Natural killer cell (primary cell): ENCODE measurements at regions not wholly inside any gene's neighbourhood (a gene's known extent, or its start where the extent isn't known, plus 50 kb on each side); places are given as distances from the start of the nearest gene placed in this dataset.

Source experiments
- ATAC-seq, 3 donors: fragments of 150-1000 bp in 2 of 3; fragments of 200-7000 bp in 1 of 3; cut with Tn5 transposase; 1 replicate in 1 of 3; 2 replicates in 2 of 3; pipeline ENCODE4 v1.10.0; 2021; ENCODE audit warnings: mild to moderate bottlenecking in 2 of 3, moderate library complexity in 2 of 3
- DNase-seq, 2 donors: peaks; one replicate each; pipeline versions ENCODE4 v3.0.0 to v3.0.0-alpha.2; 2013 to 2021; ENCODE audit warnings: mixed read lengths in 1 of 2
- H3K27ac ChIP-seq: one replicate; pipeline ENCODE4 v1.5.1; 2013; ENCODE audit warnings: mild to moderate bottlenecking, low read length
- H3K27me3 ChIP-seq: one replicate; pipeline ENCODE4 v1.6.1; 2013; ENCODE audit warnings: low read length; ENCODE audit not compliant: control insufficient read depth, insufficient read depth
- H3K36me3 ChIP-seq: one replicate; pipeline ENCODE4 v1.6.1; 2013; ENCODE audit warnings: low read length; ENCODE audit not compliant: control insufficient read depth, insufficient read depth
- H3K4me1 ChIP-seq: one replicate; pipeline ENCODE4 v1.6.1; 2013; ENCODE audit warnings: low read length; ENCODE audit not compliant: control insufficient read depth, insufficient read depth
- H3K4me3 ChIP-seq: one replicate; pipeline ENCODE4 v1.5.1; 2013; ENCODE audit warnings: low read length
- H3K9me3 ChIP-seq: one replicate; pipeline ENCODE4 v1.6.1; 2013; ENCODE audit warnings: low read length; ENCODE audit not compliant: control insufficient read depth, insufficient read depth
- H3K27ac Mint-ChIP-seq, 2 donors: one replicate each; pipeline ENCODE4 v1.8.0; 2022; ENCODE audit warnings: mild to moderate bottlenecking in 2 of 2, mixed read lengths in 2 of 2, moderate library complexity in 1 of 2
- H3K27me3 Mint-ChIP-seq, 2 donors: one replicate each; pipeline ENCODE4 v1.8.0; 2022; ENCODE audit warnings: low read depth in 2 of 2, mixed read lengths in 2 of 2
- H3K36me3 Mint-ChIP-seq: one replicate; pipeline ENCODE4 v1.8.0; 2022; ENCODE audit warnings: mixed read lengths
- H3K4me1 Mint-ChIP-seq, 2 donors: one replicate each; pipeline ENCODE4 v1.8.0; 2022; ENCODE audit warnings: mixed read lengths in 2 of 2
- H3K4me3 Mint-ChIP-seq: one replicate; pipeline ENCODE4 v1.8.0; 2022; ENCODE audit warnings: mild to moderate bottlenecking, moderate library complexity, mixed read lengths
- H3K9me3 Mint-ChIP-seq, 2 donors: one replicate each; pipeline ENCODE4 v1.8.0; 2022; ENCODE audit warnings: mixed read lengths in 2 of 2
- WGBS: methylation state at CpG from one replicate; pipeline ENCODE4 v1.1.7; 2013; ENCODE audit warnings: missing lambda C conversion rate; ENCODE audit not compliant: insufficient coverage; 5-methylcytosine and 5-hydroxymethylcytosine counted together
- intact Hi-C: fragments of 100-400 bp; cut with micrococcal nuclease; formaldehyde crosslinking; loops from one replicate; pipeline ENCODE4 v1.14.2; 2022
- TF ChIP-seq, protein P1 (sequence below): fragments of 200-600 bp; IDR thresholded peaks from one replicate; pipeline ENCODE4 v1.8.0; 2022; ENCODE audit warnings: antibody characterized with exemption

DNA sequence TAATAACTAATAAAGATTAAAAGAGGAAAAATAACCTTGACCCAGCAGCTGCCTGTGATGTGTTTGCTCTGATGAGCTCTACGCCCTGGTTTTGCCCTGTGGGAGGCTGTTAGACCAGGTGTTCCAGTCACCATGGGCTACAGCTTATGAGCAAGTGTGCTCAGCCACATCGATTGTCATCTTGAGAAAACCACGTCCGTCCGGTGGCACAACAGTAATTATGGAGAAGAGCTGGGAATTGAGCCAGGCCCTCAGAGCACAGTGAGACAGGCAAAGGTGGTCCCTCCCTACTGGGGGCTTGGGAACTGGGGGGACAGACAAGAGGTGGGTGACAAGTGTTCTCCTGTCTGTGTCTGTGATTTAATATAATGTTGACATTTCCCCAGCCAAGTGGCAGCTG lies 420.5 kb downstream of the MATN1 start:
- peaks cover 25 to 60% of the 10 kb centered on the region in 2 donors for H3K27me3 Mint-ChIP-seq
- peak in 1 of 2 donors; percentile 4 for DNase-seq

DNA sequence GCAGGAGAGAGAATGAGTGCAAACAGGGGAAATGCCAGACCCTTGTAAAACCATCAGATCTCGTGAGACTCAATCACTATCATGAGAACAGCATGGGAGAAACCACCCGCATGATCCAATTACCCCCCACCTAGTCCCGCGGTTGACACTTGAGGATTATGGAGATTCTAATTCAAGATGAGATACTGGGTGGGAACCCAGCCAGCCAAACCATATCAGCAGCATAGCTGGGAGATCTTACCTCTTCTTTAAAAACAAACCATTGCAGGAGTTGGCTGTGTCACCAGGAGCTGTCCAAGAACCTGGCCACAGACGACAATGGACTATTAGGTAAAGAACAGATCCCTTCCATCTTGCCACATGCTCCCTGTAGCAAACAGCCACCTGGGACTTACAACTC lies 422.7 kb downstream of the MATN1 start:
- Histone ChIP-seq H3K4me1 (no peaks in the 10 kb centered on the region), H3K4me3 (no peak overlapping the region), H3K36me3 (no peaks in the 10 kb centered on the region), H3K27ac (no peak overlapping the region), H3K27me3 (peaks cover 10% of the 10 kb centered on the region), H3K9me3 (no peaks in the 10 kb centered on the region)
- H3K4me3 Mint-ChIP-seq = no peak overlapping the region
- peaks cover 23 to 56% of the 10 kb centered on the region in 2 donors for H3K27me3 Mint-ChIP-seq
- no peaks in the 10 kb centered on the region for H3K36me3 Mint-ChIP-seq
- no peak overlapping the region for H3K27ac Mint-ChIP-seq
- H3K9me3 Mint-ChIP-seq = no peaks in the 10 kb centered on the region
- intact Hi-C loops = no loop called here
- ATAC-seq (no peak), DNase-seq (no peak)
- TF ChIP-seq, protein P1, sequence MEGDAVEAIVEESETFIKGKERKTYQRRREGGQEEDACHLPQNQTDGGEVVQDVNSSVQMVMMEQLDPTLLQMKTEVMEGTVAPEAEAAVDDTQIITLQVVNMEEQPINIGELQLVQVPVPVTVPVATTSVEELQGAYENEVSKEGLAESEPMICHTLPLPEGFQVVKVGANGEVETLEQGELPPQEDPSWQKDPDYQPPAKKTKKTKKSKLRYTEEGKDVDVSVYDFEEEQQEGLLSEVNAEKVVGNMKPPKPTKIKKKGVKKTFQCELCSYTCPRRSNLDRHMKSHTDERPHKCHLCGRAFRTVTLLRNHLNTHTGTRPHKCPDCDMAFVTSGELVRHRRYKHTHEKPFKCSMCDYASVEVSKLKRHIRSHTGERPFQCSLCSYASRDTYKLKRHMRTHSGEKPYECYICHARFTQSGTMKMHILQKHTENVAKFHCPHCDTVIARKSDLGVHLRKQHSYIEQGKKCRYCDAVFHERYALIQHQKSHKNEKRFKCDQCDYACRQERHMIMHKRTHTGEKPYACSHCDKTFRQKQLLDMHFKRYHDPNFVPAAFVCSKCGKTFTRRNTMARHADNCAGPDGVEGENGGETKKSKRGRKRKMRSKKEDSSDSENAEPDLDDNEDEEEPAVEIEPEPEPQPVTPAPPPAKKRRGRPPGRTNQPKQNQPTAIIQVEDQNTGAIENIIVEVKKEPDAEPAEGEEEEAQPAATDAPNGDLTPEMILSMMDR = no peak
- no peaks in the 10 kb centered on the region for H3K4me1 Mint-ChIP-seq
- WGBS = 84% methylated on average over 5 of the region's 5 CpGs

More for the DNA sequence above, 420.5 kb downstream of the MATN1 start:
- TF ChIP-seq, protein P1 = no peak
- intact Hi-C loops = no loop called here
- no peaks in the 10 kb centered on the region for H3K36me3 ChIP-seq
- no peaks in the 10 kb centered on the region for H3K4me1 ChIP-seq
- no peaks in the 10 kb centered on the region for H3K36me3 Mint-ChIP-seq
- ATAC-seq = no peak
- no peak overlapping the region for H3K4me3 ChIP-seq
- 84% methylated on average over 5 of the region's 5 CpGs for WGBS
- no peak overlapping the region for H3K4me3 Mint-ChIP-seq
- peaks cover 10% of the 10 kb centered on the region for H3K27me3 ChIP-seq
- no peak overlapping the region for H3K27ac ChIP-seq
- no peaks in the 10 kb centered on the region for H3K9me3 Mint-ChIP-seq
- H3K27ac Mint-ChIP-seq = no peak overlapping the region
- no peaks in the 10 kb centered on the region for H3K9me3 ChIP-seq
- no peaks in the 10 kb centered on the region for H3K4me1 Mint-ChIP-seq

DNA sequence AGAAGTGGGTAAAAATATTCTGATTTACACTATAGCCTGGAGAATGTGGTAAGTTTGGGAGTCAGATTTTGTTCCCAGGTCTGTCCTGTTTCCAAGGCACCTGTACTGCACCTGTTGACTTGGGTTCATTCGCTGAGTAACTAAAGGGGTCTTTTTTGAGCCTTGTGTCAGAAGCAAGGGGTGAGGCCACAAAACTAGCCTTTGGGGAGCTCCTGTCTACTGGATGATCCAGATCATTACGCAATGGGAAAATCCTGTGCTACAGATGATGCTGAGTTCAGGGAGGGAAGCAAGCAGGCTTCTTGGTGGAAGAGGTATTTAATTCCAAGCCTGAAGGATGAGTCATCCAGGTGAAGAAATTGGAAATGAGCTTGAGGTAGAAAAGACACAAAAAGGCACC lies 424.0 kb downstream of the MATN1 start:
- Histone ChIP-seq H3K9me3 (no peaks in the 10 kb centered on the region), H3K4me3 (no peak overlapping the region), H3K4me1 (no peaks in the 10 kb centered on the region), H3K27ac (no peak overlapping the region), H3K36me3 (no peaks in the 10 kb centered on the region), H3K27me3 (peaks cover 10% of the 10 kb centered on the region)
- H3K27ac Mint-ChIP-seq = no peak overlapping the region
- no peaks in the 10 kb centered on the region for H3K9me3 Mint-ChIP-seq
- intact Hi-C loops = no loop called here
- no peaks in the 10 kb centered on the region for H3K36me3 Mint-ChIP-seq
- ATAC-seq (no peak), DNase-seq (no peak)
- WGBS = 94% methylated on average over 2 of the region's 2 CpGs
- peaks cover 20 to 51% of the 10 kb centered on the region in 2 donors for H3K27me3 Mint-ChIP-seq
- TF ChIP-seq, protein P1 = no peak
- H3K4me1 Mint-ChIP-seq = no peaks in the 10 kb centered on the region
- no peak overlapping the region for H3K4me3 Mint-ChIP-seq

DNA sequence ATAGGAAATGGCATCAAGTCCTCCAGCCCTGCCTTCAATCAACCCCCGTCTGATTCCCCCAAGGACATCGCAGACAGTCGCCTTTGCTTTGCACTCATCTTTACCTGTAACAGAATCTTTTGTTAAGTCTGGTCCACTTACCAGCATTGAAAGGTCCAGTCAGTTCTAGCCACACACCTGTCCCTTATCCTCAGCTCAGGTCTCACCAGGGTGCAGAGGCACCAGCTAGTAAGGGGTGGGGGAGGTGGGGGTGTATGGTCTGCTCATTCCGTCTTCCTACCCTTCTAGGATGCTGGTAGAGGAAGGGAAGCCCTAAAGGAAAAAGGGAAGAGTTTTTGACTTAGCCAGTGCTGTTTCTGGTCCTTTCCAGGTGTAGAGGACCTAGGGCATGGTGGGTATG lies 427.7 kb downstream of the MATN1 start:
- Histone ChIP-seq H3K27me3 (peaks cover 10% of the 10 kb centered on the region), H3K9me3 (no peaks in the 10 kb centered on the region), H3K4me3 (no peak overlapping the region), H3K27ac (no peak overlapping the region), H3K36me3 (no peaks in the 10 kb centered on the region), H3K4me1 (no peaks in the 10 kb centered on the region)
- H3K27ac Mint-ChIP-seq = no peak overlapping the region
- ATAC-seq (no peak), DNase-seq (peak in 1 of 2 donors; percentile 0)
- no peaks in the 10 kb centered on the region for H3K36me3 Mint-ChIP-seq
- no peaks in the 10 kb centered on the region for H3K9me3 Mint-ChIP-seq
- no peaks in the 10 kb centered on the region for H3K4me1 Mint-ChIP-seq
- TF ChIP-seq, protein P1 = no peak
- 95% methylated on average over 4 of the region's 4 CpGs for WGBS
- intact Hi-C loops = no loop called here
- peaks cover 24 to 67% of the 10 kb centered on the region in 2 donors for H3K27me3 Mint-ChIP-seq
- H3K4me3 Mint-ChIP-seq = no peak overlapping the region
